NCI-H524 treated with DMSO at 0.1 percent for 48 hours (cell line): ENCODE measurements at regions not wholly inside any gene's neighbourhood (a gene's known extent, or its start where the extent isn't known, plus 50 kb on each side); places are given as distances from the start of the nearest gene placed in this dataset.

ENCODE experiments used
- DNase-seq: peaks from one replicate; lab custom pipeline; 2025; lab: John Stamatoyannopoulos, UW

DNA sequence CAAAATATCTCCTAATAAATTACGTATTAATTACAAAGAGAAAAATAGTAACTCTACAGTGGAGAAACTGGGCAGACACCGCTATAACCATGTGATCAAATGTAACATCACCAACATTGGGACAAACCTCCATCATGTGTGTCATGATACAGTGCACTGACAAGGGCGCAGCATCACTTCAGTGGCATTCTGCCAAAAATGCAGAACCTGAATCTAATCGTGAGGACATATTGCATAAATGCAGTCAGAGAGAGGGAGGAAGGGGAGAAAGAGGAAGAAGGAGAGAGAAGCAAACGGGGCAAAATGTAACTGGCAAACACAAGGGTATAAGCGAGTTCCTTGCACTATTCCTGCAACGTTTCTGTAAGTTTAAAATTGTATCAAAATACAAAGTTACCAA is 74.2 kb upstream of the MARCHF10 start:
- DNase-seq, result no peak

DNA sequence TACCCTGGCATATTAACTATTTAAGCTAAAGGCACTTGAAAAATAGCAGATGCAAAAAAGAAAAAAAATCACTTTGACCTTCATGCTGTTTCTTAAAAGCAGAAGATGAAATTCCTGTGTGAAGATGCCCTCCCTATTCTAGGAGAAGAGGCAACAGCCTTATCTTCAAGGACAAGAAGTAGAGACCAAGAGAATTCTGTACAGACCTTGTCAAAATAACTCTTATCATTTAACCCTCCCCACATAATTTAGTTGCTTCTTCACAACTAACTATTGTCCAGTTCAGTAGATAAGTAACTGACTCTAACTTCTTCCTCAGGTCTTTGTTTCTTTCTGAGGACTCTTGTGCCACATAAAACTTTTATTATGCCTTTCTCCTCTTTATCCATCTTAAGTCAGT is 72.0 kb upstream of the MARCHF10 start:
- DNase-seq, result no peak

DNA sequence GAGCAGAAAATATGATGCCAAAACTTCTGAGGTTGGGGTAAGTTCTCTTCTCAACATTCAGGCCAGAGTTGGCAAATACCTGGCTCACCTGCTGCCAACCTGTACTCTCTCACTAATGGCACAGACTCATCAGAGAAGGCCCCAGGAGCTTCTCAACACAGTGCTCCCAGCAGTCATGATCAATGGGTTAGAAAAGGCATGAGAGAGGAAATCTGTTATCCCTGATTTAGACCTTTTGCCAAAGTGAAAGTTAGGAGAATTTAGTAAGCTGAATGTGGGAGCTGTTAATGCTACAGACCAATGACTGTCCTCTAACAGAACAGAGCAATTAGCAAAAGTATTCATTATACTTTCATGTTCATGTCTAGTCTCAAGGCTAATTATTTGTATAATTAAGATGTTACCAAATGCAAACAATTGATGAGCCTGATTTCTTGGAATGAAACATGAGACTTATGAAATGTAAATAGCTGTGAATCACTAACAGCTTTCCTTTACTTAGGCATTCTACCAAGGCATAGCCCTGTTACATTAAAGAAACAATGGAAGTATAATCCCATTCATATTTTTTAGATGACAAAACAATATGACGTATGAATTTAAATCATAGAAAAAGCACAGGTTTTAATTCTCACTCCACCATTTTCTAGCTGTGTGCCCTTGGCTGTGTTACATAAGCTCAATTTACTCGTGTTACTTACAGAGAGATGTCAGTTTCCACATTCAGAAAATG is 68.7 kb upstream of the MARCHF10 start:
- DNase-seq, result no peak

DNA sequence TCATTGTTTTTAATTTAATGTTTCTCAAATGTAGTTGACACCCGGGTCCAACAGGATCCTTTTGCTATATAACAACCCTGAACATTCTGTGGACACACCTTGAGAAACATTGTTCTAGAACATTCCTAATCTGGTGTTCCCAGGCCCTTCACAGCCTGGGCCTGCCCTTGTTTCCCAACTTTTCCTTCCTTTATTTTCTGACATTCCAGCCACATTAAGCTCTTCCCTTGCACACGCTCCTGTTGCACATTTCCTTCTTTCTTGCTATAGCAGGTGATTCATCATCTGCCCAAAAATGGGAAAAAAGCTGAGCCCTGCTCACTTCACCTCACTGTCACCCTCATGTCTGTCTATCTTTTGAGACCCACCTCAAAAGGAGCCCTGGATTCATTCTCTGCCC is 67.9 kb upstream of the MARCHF10 start:
- DNase-seq, result no peak

DNA sequence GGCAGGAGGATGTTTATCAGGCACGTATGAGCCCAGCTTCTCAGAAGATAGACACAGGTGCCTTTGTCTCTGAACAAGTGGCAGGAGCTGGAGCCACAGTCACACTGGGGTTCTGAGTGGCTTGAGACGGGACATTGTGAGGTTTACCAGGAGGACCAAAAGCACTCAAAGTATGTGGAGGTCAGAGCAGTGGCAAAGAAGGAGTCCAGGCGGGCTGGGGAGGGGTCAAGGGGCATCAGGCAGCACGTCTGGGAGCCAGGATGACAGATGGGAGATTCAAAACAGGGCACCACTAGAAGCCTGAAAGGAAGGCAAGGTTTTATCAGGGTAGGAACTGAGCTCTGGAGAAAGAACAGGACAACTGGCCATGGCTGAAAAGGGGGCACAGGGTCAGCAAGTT is 67.2 kb upstream of the MARCHF10 start:
- DNase-seq, result no peak

DNA sequence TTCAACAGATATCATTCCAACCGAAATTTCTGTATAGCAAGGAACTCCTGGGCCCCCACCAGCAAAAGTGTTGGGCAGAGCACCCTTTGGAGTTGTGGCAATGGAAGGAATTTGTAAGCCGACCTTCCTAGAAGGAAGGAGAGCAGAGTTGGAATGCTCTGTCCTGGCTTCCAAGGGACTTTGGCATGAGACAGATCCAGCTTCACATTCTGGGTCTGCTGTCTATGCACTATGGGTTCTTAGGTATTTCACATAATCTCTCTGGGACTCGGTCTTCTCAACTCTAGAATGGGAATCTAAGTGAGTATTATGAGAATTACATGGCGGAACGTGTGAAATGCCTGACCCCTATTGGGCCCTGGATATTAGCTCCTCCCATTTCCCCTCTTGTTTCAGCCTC is 63.2 kb upstream of the MARCHF10 start:
- no peak for DNase-seq

DNA sequence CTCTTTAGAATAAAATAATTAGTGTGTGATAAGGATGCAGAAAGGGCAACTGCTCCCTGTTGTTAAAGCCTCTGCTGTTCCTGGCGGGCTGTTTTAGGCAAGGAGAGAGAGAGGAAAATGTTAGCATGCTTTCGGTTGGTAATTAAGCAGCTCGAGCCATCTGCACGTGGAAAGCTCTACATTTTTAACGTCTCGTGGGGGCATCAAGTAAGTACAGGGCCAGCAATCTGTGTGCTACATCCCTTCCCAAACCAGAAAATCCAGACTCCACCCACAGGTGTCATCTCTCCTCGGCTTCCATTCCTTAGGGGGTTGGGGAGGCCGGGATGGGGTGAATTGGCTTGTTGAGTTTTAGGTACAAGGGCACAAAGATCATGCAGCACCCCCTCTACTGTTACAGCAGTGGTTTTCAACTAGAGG is 62.4 kb upstream of the MARCHF10 start:
- DNase-seq, result peak; percentile 95

DNA sequence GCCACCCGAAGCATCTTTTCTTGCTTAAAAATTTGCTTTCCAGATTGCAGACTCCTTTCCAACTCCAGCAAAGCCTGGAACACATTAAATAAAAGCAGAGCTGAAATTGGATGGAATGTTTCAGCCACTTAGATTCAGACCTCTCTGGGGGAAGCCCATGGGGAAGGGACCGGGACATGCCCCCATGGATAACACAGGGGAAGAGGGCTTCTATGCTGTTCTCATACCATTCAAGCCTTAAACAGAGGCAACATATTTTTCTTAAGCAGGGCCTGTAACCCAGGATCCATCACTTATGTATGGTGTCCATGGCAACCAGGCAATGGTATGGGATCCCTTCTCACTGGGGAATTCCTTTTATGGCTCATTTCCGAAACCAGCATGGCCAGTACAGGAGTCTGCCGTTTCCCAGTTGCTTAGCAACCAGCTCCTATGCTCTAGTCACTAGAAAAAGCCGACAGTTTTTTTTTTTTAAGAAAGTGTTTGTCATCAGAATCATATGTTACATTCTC is 62.0 kb upstream of the MARCHF10 start:
- peak; percentile 96 for DNase-seq

DNA sequence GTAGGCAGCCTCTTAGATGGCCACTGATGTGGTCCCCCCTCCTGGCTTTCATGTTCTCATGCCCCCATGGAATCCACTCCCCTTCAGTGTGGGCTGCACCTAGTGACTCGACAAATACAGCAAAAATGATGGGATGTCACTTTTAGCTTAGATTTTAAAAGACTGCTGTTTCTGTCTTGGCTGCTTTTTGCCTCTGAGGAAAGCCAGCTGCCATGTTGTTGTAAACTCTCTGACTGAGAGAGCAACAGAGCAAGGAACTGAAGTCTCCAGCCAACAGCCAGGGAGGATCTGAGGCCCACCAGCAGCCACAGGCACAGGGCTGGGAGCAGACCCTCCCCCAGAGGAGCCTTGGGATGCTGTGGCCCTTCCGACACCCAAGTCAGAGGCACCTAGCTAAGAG is 60.6 kb upstream of the MARCHF10 start:
- no peak for DNase-seq

DNA sequence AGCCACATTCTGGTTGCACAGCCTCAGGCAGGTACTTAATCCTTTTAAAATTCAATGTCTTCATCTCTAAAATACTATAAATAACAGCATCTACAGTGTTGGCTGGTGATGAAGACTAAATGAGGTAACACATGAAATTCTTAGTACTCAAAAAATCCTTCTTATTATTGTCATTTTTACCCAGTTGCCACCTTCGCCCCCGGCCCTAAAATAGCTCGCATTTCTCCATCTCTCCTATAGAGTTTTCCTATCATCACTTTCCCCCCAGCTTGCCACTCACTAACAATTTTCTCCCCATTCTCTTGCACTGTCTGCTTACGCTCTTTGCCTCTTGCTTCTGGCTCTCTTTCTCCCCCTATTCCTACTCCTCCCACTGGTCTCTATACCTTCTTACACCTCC is 59.9 kb upstream of the MARCHF10 start:
- DNase-seq, result no peak

DNA sequence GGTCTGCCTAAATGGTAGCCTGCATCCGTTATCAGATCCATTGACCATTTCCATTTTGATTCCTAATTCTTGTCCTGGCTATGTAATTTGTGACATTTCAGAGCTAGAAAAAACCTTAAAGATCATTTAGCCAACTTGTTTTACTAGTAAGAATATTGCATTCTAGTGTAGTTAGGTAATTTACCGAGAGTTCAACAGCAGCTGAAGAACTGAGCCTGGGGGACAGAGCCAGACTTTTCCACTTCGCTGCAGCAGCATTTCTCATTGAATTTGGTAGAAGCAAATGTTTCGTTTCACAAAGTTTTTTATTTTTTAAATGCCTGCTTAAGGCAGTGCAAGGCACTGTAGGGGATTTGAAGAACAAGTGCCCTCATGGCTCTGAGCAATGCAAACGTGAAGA is 59.2 kb upstream of the MARCHF10 start:
- DNase-seq, result no peak

DNA sequence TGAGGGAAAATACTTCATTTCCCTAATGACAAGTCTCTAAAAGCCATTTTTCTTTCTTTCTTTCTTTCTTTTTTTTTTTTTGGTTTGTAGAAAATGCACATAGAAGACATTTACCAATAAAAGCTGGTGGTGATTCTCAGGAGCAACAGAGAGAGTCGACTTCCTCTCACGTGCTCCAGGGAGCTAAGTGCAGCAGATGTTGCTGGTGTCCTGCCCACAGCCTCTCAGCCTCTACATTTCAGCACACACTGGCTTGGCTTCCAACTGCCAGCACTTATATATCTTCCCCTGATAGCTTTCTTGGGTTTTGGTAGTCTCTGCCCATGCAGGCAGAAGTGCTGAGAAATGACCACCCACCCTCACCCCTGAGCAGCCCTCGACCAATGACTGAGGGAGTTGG is 58.4 kb upstream of the MARCHF10 start:
- no peak for DNase-seq

DNA sequence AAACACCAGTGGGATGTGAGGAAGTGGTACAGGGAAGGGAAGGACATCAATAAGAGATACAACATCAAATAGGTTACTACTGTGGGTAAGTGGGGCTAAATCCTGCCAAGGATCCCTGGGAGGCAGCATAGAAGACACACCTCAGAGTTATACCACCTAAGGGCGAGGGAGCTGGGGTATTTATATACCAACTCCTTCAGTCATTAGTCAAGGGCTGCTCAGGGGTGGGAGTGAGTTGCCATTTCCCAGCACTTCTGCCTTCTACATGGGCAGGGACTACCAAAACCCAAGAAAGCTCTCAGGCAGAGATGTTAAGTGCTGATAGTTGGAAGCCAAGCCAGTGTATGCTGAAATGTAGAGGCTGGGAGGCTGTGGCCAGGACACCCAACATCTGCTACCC is 57.5 kb upstream of the MARCHF10 start:
- DNase-seq, result no peak

DNA sequence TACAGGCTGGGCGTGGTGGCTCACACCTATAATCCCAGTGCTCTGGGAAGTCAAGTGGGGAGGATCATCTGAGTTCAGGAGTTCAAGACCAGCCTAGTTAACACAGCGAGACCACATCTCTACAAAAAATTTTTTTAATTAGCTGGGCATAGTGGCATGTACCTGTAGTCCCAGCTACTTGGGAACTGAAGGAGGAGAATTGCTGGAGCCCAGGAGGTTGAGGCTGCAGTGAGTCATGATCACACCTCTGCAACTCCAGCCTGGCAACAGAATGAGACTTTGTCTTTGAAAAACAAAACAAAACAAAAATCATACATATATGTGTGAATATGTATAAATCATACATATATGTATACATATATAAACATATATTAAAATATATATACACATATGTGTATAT is 54.1 kb upstream of the MARCHF10 start:
- no peak for DNase-seq

DNA sequence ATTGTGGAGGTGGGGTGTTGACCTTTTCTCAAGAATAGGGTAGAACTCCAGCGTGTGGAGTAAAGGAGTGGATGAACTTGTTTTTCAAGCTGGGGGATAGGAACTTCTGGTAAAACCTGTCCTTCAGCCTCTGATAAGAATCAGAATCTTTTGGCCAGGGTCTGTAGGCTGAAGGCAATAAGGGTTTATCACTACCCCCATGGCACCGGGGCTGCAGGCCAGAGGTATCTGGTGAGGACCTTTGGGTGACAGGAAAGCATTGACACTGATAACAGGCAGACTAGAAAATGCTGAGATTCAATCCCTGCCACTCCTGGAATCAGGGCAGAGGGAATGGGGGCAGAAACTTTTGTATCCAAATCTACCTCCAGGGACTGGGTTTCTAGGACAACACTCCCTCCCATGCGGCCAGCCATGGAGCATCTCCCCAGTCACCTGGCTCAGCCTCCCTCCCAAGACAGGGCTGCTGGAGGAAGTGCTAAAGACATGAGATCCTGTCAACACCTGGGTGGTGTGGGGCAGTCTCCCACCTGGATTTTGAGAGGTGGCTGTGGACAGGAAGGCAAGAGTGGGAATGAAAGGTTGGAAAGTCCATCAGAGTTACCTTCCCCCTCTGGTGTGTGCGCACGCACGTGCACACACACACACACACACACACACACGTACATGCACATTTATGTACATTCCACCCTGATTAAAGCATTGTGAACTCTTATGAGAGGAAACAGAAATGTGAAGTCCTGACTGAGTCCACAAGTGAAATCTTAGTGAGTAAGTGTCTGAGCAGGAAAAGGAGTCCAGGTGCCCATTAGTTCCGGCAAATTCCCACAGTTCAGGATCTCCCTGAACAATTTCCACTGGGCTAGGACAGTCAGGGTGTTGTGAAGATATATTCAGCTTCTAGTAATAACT is 53.1 kb upstream of the MARCHF10 start:
- no peak for DNase-seq

DNA sequence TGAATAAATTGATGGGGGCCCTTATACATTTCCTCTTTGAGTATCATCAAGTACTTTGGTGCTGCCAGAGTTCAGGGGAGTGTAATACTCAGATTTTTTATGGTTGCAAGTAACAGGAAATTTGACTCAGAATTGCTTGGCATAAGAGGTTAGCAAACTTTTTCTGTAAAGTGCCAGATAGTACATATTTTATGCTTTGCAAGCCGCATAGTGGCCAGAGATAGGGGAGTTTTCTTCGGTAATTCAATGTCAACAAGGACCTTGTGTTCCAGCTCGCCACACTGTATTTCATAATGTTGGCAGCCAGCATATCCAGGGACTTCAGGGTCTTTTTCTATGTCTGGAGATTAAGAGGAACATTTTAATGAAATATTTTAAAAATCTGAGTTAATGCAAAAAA is 51.0 kb upstream of the MARCHF10 start:
- DNase-seq, result no peak
